Hypothalamus (tissue), 51 donors: ENCODE measurements at regions not wholly inside any gene's neighbourhood (a gene's known extent, or its start where the extent isn't known, plus 50 kb on each side); places are given as distances from the start of the nearest gene placed in this dataset.

Experiments
- DNase-seq, 51 donors: peaks; one replicate each; lab custom pipeline; 2025; lab: John Stamatoyannopoulos, UW

- DNase-seq, result no peak
Measured at GRCh38 chr2:54388076-54388475, 68.1 kb upstream of the SPTBN1 start.

GRCh38 chr2:54392555-54393324 lies 63.4 kb upstream of the SPTBN1 start:
- DNase-seq, result no peak

DNA sequence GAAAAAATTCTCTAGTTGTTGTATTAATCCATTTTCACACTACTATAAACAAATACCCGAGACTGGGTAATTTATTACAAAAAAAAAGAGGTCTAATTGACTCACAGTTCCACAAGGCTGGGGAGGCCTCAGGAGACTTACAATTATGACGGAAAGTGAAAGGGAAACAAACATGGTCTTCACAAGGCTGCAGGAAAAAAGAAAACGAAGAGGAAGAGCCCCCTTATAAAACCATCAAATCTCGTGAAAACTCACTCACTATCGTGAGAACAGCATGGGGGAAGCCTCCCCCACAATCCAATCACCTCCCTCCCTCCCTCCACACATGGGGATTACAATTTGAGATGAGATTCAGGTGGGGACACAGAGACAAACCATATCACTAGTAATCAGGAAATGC lies 61.7 kb upstream of the SPTBN1 start:
- DNase-seq, result no peak

- no peak for DNase-seq
Measured at GRCh38 chr2:54396107-54396506, 60.0 kb upstream of the SPTBN1 start.

DNA sequence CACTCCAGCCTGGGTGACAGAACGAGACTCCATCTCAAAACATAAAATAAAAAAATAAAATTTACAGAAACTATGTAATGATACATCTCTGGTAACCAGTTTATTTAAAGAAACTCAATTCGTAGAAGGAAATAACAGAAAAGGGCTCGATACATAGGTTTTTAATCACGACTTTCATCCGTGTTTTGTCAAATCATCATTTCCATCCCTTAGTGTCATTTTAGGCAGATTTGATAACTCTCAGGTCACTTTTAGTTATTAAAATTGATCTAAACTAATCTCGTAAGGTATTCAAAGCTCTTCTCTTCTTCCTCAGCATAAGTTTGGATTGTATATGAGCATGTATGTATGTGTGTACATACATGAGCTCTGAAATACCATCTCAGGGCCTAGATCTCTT lies 59.3 kb upstream of the SPTBN1 start:
- no peak for DNase-seq

- DNase-seq, result no peak
Measured at GRCh38 chr2:54397426-54397825, 58.7 kb upstream of the SPTBN1 start.

GRCh38 chr2:54401554-54401953 lies 54.6 kb upstream of the SPTBN1 start:
- no peak for DNase-seq

DNA sequence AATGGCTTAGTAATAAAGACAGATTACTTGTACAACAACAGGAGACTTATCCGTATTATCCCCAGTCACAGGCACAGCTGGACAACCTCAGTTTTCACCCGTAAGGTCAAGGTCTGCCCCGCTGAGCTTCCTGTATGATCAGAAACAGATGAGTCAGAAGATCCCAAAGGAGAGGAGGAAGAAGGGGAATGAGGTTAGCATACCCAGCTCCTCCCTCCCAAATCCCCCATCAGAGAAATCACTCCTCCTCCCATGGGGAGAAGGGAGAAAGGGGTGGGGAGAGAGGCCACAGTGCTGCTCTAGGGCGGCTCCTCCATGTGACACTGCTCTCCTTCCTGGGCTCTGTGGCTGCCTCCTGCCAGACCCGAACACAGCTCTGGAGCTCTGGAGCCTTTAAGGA lies 53.8 kb upstream of the SPTBN1 start:
- no peak for DNase-seq

DNA sequence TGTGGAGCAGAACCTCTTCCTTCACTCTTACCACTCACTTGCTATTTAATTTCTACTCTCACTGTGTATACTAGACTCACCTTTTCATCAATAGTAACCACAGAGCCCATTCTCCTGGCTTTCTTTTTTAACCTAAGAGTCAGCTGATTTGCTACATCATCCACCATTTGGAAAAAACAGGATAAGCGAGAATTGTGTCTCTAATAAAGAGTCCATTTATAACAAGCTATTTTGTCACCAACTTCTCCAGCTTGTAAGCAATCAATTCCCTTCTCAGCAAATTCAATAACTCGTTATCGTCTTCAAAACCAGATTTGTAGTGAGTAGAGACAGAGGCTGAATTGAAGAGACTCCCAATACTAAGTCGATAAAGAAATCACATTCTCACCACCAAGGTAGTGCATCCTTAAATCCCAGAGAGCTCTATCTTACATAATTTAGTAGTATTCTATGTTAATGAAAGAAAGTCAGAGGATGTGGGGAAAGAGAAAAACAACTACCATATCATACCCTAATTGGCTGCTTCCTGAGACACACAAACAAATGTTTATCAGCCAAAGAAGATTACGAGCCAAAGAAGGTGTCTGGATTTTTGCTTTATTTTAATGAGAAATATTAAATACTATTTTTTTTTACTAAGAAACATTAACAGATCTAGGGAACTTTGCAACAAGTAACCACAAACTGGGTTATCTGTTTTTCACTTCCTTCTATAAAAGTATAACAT lies 52.5 kb upstream of the SPTBN1 start:
- peak in 1 of 51 donors; percentile 33 for DNase-seq

GRCh38 chr2:54404270-54404669 lies 51.9 kb upstream of the SPTBN1 start:
- no peak for DNase-seq

DNA sequence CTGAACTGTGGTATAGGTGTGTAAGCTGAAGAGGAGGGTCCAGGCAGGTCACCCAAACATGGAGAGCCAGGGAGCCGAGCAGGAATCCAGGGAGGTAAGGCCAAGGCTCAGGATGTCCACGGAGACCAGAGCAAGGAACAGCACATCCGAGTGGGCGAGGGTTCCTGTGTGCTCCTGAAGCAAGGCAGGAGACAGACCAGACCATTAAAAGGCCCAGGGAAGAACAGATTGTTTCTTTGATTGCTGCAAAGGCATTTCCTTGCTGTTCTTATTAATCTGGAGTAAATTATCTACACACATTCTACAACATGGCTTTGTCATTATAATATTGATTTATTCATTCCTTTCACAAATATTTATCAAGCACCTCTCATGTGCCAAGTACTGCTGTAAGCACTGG lies 50.1 kb upstream of the SPTBN1 start:
- no peak for DNase-seq
